ENCODE measurements at regions not wholly inside any gene's neighbourhood (a gene's known extent, or its start where the extent isn't known, plus 50 kb on each side); places are given as distances from the start of the nearest gene placed in this dataset.

DNA sequence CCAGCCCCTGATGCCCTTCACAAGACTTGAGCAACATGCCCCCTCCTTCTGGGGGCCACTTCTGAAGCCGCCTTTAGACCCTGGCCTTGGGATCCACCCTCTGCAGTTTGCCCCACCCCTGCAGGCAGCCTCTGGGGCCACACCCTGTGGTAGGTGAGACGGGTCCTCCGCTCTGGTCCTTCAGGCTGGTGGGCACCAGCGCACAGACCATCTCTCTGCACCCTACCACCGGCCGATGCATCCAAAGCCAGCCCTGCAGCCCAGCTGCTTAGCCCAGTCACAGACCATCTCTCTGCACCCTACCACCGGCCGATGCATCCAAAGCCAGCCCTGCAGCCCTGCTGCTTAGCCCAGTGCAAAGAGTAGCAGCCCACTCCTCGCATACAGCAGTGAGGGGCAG is 159.3 kb upstream of the ECI2 start:
- TF ChIP-seq, protein P1, sequence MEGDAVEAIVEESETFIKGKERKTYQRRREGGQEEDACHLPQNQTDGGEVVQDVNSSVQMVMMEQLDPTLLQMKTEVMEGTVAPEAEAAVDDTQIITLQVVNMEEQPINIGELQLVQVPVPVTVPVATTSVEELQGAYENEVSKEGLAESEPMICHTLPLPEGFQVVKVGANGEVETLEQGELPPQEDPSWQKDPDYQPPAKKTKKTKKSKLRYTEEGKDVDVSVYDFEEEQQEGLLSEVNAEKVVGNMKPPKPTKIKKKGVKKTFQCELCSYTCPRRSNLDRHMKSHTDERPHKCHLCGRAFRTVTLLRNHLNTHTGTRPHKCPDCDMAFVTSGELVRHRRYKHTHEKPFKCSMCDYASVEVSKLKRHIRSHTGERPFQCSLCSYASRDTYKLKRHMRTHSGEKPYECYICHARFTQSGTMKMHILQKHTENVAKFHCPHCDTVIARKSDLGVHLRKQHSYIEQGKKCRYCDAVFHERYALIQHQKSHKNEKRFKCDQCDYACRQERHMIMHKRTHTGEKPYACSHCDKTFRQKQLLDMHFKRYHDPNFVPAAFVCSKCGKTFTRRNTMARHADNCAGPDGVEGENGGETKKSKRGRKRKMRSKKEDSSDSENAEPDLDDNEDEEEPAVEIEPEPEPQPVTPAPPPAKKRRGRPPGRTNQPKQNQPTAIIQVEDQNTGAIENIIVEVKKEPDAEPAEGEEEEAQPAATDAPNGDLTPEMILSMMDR (IDR thresholded peaks at IDR 0.05; ENCODE audit: insufficient read depth, low read length) = no peak
- H3K4me3 ChIP-seq (ENCODE audit: low read depth, low read length) = no peak overlapping the region
- DNase-seq (ENCODE audit: low read depth) = no peak

DNA sequence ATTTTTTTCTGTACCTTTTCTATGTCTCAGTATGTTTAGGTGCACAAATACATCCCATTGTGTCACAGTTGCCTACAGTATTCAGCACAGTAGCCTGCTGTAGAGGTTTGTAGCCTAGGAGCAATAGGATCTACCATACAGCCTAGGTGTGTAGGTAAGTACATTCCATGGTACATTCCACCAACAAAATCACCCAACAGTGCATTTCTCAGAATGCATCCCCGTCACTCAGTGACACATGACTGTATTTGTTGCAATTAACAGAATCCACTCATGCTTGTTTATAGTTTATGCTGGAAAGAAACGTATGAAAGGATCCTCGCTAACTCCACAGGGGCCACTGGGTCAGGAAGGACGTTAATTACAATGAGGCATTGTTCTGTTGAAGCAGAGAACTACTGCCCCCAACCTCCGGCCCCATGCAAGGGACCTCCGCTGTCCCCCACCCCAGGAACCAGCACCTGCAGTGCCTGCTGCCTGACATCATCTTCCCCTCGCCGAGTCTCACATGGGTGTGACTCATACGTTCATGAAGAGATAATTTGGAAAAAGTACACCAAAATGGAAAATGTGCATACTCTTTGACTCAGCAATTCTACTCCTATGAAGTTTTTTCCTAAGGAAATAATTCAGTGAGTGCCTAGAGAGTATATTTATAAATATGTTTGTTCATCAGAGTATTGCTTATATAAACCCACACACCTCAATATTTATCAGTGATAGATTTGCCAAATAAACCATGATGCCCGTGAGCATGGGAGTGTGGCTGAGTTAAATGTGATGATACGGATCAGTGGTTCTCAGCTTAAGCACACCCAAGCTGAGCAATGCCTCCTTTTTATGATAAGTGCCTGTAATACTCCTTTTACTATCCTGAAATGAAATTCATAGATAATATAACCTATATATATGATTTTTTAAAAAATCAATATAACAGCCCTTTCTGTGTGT is 156.4 kb upstream of the ECI2 start:
- peak; percentile 32 for DNase-seq (ENCODE audit: low read depth)
- TF ChIP-seq, protein P1 (IDR thresholded peaks at IDR 0.05; ENCODE audit: insufficient read depth, low read length) = no peak
- no peak overlapping the region for H3K4me3 ChIP-seq (ENCODE audit: low read depth, low read length)

DNA sequence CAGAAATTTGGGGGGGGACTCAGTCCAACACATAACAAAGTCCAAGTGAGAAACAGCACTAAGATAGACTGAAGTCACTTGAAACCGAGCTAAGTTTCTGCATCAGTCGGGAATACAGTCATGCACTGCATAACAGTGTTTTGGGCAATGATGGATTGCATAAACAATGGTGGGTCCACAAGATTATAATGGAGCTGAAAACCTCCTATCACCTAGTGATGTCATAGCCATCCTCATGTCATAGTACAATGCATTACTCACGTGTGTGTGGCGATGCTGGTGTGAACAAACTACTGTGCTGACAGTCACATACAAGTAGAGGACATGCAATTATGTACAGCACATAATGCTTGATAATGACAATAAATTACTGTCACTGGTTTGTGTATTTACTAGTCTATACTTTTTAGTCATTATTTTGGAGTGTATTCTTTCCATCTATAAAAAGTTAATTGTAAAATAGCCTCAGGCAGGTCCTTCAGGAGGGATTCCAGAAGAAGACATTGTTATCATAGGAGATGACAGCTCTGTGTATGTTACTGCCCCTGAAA is 154.5 kb upstream of the ECI2 start:
- no peak for DNase-seq (ENCODE audit: low read depth)
- TF ChIP-seq, protein P1 (IDR thresholded peaks at IDR 0.05; ENCODE audit: insufficient read depth, low read length) = no peak
- no peak overlapping the region for H3K4me3 ChIP-seq (ENCODE audit: low read depth, low read length)

DNA sequence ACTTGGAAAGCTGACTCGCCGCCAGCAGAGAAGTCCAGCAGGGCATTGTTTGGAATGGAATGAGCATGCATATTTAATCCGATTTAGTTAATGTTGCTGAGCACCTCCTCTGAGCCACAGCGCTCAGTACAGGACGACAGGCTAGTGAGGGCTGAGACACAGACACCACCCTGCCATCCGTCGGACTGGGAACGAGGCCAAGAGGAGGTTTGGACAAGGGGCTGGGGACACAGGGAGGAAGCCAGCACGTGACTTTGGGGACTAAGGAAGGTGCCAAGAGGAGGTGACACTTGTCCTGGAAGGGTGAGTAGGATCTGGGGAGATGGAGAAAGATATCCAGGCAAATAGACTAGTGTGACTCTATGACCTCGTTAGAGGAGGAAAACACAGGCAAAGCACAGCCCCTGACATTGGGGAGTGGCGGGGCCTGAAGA is 152.5 kb upstream of the ECI2 start:
- H3K4me3 ChIP-seq (ENCODE audit: low read depth, low read length) = no peak overlapping the region
- no peak for DNase-seq (ENCODE audit: low read depth)
- TF ChIP-seq, protein P1 (IDR thresholded peaks at IDR 0.05; ENCODE audit: insufficient read depth, low read length) = no peak

DNA sequence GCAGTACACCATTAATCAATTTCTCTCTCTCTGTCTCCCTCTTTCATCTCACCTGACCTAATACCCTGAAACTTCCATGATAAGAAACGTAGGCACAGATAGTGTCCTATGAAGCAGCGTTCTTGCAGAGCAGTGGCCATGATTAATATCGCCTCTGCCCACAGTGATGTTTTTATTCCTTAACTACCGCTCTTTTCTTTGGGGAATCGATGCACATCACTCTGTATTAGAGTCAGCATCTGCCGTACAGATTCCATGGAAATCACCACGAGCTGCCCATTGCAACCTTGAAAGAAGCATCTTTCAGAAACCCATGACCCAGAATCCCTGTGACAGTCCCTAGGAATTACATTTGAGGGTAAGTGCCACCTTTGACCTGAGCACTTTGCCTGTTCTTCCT is 152.0 kb upstream of the ECI2 start:
- H3K4me3 ChIP-seq (ENCODE audit: low read depth, low read length) = no peak overlapping the region
- TF ChIP-seq, protein P1 (IDR thresholded peaks at IDR 0.05; ENCODE audit: insufficient read depth, low read length) = no peak

DNA sequence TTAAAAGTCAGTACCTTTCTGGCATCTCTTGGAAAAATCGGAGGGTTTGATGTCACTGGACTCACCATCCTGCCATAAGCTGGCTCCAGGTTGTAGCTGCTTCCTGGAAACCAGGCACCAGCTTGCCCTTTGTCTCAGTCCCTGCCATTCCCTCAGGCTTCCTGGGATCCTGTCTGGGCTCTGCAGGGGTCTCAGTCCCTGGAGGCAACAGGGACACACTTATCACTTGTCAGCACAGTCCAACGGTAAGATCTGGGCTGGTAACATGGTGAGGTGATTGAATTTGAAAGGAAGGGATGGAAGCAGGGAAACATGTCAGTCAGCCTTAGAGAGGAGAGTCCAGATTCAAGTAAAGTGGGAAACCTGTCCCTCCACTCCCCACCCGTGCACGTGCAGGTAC is 147.6 kb upstream of the ECI2 start:
- no peak for DNase-seq (ENCODE audit: low read depth)
- TF ChIP-seq, protein P1 (IDR thresholded peaks at IDR 0.05; ENCODE audit: insufficient read depth, low read length) = no peak

More for the DNA sequence above, 152.0 kb upstream of the ECI2 start:
- DNase-seq (ENCODE audit: low read depth) = no peak

More for the DNA sequence above, 147.6 kb upstream of the ECI2 start:
- H3K4me3 ChIP-seq (ENCODE audit: low read depth, low read length) = no peak overlapping the region

Measured in fibroblast of the aortic adventitia (primary cell).